Right lobe of liver (tissue), 4 donors: ENCODE measurements at regions not wholly inside any gene's neighbourhood (a gene's known extent, or its start where the extent isn't known, plus 50 kb on each side); places are given as distances from the start of the nearest gene placed in this dataset.

Source experiments
- CTCF ChIP-seq, 4 donors: fragments of 200-600 bp in 3 of 4; fragments of 450-650 bp in 1 of 4; IDR thresholded peaks; one replicate each; pipeline versions ENCODE4 v1.5.1 to v1.8.0; 2016 to 2022; ENCODE audit warnings: antibody characterized with exemption in 4 of 4, mild to moderate bottlenecking in 2 of 4
- POLR2A ChIP-seq: fragments of 450-650 bp; IDR thresholded peaks from one replicate; pipeline ENCODE4 v1.6.1; 2017; ENCODE audit warnings: antibody characterized with exemption, mild to moderate bottlenecking
- donor health status: DM: no; HTN: no; CAD: no.
- donor health status: DM: no; HTN: no; CAD: no.
- donor health status: DM: no; HTN: yes; CAD: no.

DNA sequence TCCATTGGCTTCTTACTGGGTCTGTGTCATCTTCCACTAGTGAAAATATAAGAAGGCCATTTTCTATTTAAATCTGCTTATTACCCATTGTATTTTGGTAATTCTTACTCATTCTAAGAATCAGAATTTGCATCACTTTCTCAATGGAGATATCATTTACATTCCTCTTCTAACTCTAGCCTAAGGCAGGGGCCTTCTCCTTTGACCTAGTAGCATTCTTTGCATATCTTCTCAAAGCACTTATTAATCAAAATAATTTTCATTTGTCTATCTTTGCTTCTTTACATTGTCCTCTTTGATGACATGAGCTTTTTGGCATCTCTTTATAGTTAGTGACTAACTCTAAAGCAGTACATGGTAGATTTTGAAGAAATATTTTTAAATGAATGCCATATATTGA lies 400.9 kb upstream of the SEMA3D start:
- no peak for TF ChIP-seq CTCF (IDR thresholded peaks at IDR 0.05)
- TF ChIP-seq POLR2A, result no peak
